HepG2 (cell line): ENCODE measurements at regions not wholly inside any gene's neighbourhood (a gene's known extent, or its start where the extent isn't known, plus 50 kb on each side); places are given as distances from the start of the nearest gene placed in this dataset.
"Not testable (repeated sequence)": the region's sequence is repeated elsewhere in the genome, so short reads cannot be mapped to it uniquely, and the experiment has no call there.

Source experiments
- ATAC-seq: fragments of 200-7000 bp; cut with Tn5 transposase; 3 replicates; pipeline ENCODE4 v1.9.1; 2020; ENCODE audit warnings: mild to moderate bottlenecking, moderate library complexity
- BruUV-seq: library from RNA; stranded (reverse); fragments of 400-500 nt; replicated peaks from 2 replicates; lab custom pipeline; 2021; lab: Mats Ljungman, UMichigan
- CTCF ChIA-PET: fragments of 300-600 bp; formaldehyde crosslinking; extraction: SDS; loops from one replicate; lab custom pipeline; 2021; ENCODE audit warnings: low total read pairs, inconsistent platforms, low intra/inter-chr PET ratio; lab: Yijun Ruan, JAX
- POLR2A ChIA-PET: fragments of 350-600 bp; sonication (Branson Sonifier 250); formaldehyde crosslinking; loops from one replicate; lab custom pipeline; 2020; ENCODE audit warnings: antibody characterized with exemption, inconsistent platforms; lab: Yijun Ruan, JAX
- DNase-seq: peaks from one replicate; pipeline ENCODE4 v3.0.0-alpha.2; 2015; ENCODE audit warnings: low spot score
- FAIRE-seq: peaks from 3 replicates; lab custom pipeline; 2011; peaks lifted over from hg19 to GRCh38; lab: Jason Lieb, UNC
- H2AFZ ChIP-seq: one replicate; pipeline ENCODE4 v1.6.1; 2011; ENCODE audit warnings: low read length, inconsistent platforms
- H3K27ac ChIP-seq: fragments of 300-600 bp; 3 replicates; pipeline ENCODE4 v1.8.0; 2011; ENCODE audit warnings: mixed run types, mild to moderate bottlenecking, mixed read lengths, low read length, inconsistent platforms; ENCODE audit not compliant: insufficient read depth; ENCODE audit errors: extremely low read length
- H3K27me3 ChIP-seq, 2 experiments: fragments of 200-600 bp in 1 of 2; 2 replicates in 1 of 2; 3 replicates in 1 of 2; pipeline versions ENCODE4 v1.6.0 to v1.8.0; 2011; ENCODE audit warnings: low read length in 2 of 2, mild to moderate bottlenecking in 2 of 2, moderate library complexity in 2 of 2, inconsistent platforms in 1 of 2; ENCODE audit not compliant: insufficient read depth in 2 of 2, control insufficient read depth in 1 of 2
- H3K36me3 ChIP-seq, 2 experiments: fragments of 200-600 bp in 1 of 2; replicated peaks in 1 of 2; 2 replicates in 1 of 2; 3 replicates in 1 of 2; pipeline versions ENCODE4 v1.5.1 to v1.8.0; 2011; ENCODE audit warnings: low read length in 2 of 2, inconsistent platforms in 1 of 2; ENCODE audit not compliant: insufficient read depth in 2 of 2, control insufficient read depth in 1 of 2
- H3K4me1 ChIP-seq: 2 replicates; pipeline ENCODE4 v1.5.1; 2012; ENCODE audit warnings: low read length, inconsistent platforms; ENCODE audit not compliant: insufficient read depth
- H3K4me2 ChIP-seq: 2 replicates; pipeline ENCODE4 v1.6.0; 2011; ENCODE audit warnings: low read depth, low read length, inconsistent platforms
- H3K4me3 ChIP-seq, 3 experiments: fragments of 200-600 bp in 1 of 3; sonication (generic), shearing (Covaris generic) in 1 of 3; replicated peaks in 1 of 3; 2 replicates each; pipeline ENCODE4 v1.5.1; 2011 to 2016; ENCODE audit warnings: low read length in 3 of 3, inconsistent platforms in 2 of 3, low read depth in 2 of 3, mild to moderate bottlenecking in 2 of 3, control low read depth in 1 of 3, mixed read lengths in 1 of 3; ENCODE audit not compliant: insufficient read depth in 1 of 3
- H3K79me2 ChIP-seq: one replicate; pipeline ENCODE4 v1.6.1; 2011; ENCODE audit warnings: low read length, inconsistent platforms; ENCODE audit not compliant: insufficient read depth
- H3K9ac ChIP-seq: 2 replicates; pipeline ENCODE4 v1.6.0; 2011; ENCODE audit warnings: mild to moderate bottlenecking, low read depth, low read length, inconsistent platforms; ENCODE audit not compliant: insufficient read depth
- H3K9me3 ChIP-seq: 2 replicates; pipeline ENCODE4 v1.5.1; 2012; ENCODE audit warnings: mild to moderate bottlenecking, low read length
- H4K20me1 ChIP-seq: 2 replicates; pipeline ENCODE4 v1.6.0; 2011; ENCODE audit warnings: inconsistent platforms, mild to moderate bottlenecking, low read length, moderate library complexity; ENCODE audit not compliant: insufficient read depth
- FOXA3 ChIP-seq: IDR thresholded peaks from 2 replicates; pipeline ENCODE4 v1.6.1; 2016; ENCODE audit warnings: missing genetic modification reagents, missing compliant biosample characterization
- FOXP1 ChIP-seq, 2 experiments: fragments of 450-650 bp in 1 of 2; IDR thresholded peaks; 2 replicates each; pipeline ENCODE4 v1.6.1; 2017 to 2018; ENCODE audit warnings: antibody characterized with exemption in 1 of 2
- KLF12 ChIP-seq: sonication (generic); formaldehyde crosslinking; IDR thresholded peaks from 2 replicates; pipeline ENCODE4 v1.4.0; 2020; ENCODE audit warnings: missing genetic modification reagents, borderline replicate concordance
- MBNL3 ChIP-seq: fragments of 250-450 bp; sonication (Bioruptor Pico); conservative IDR thresholded peaks from 2 replicates; pipeline ENCODE4 v1.8.0; 2022; ENCODE audit warnings: mild to moderate bottlenecking, inconsistent platforms
- POGZ ChIP-seq: sonication (generic); formaldehyde crosslinking; IDR thresholded peaks from 2 replicates; pipeline ENCODE4 v1.4.0; 2020; ENCODE audit warnings: mild to moderate bottlenecking, missing genetic modification reagents
- SALL1 ChIP-seq: sonication (generic); formaldehyde crosslinking; IDR thresholded peaks from 2 replicates; pipeline ENCODE4 v1.8.0; 2022; ENCODE audit warnings: mild to moderate bottlenecking, missing genetic modification reagents
- SOX6 ChIP-seq, 2 experiments: fragments of 450-650 bp in 1 of 2; sonication (generic) in 1 of 2; formaldehyde crosslinking in 1 of 2; IDR thresholded peaks; 2 replicates each; pipeline versions ENCODE4 v1.4.0 to v1.6.1; 2017 to 2020; ENCODE audit warnings: antibody characterized with exemption in 1 of 2, mild to moderate bottlenecking in 1 of 2, missing genetic modification reagents in 1 of 2
- ZMYM3 ChIP-seq: sonication (generic); formaldehyde crosslinking; IDR thresholded peaks from 2 replicates; pipeline ENCODE4 v1.5.1; 2020; ENCODE audit warnings: mild to moderate bottlenecking, missing genetic modification reagents
- ZNF121 ChIP-seq: sonication (generic); formaldehyde crosslinking; IDR thresholded peaks from 2 replicates; pipeline ENCODE4 v1.5.0; 2020; ENCODE audit warnings: mild to moderate bottlenecking, missing genetic modification reagents
- WGBS: methylation state at CpG from one replicate; pipeline ENCODE4 v1.1.6; 2017; ENCODE audit warnings: low lambda C conversion rate; 5-methylcytosine and 5-hydroxymethylcytosine counted together
- in situ Hi-C: cut with HindIII; loops from 2 replicates; pipeline ENCODE4 v1.10.0; 2017; ENCODE audit warnings: low pct_unique_long_range_greater_than_20kb; ENCODE audit not compliant: extremely low pct_ligation_motif_present
- intact Hi-C: fragments of 100-400 bp; cut with micrococcal nuclease; formaldehyde crosslinking; loops from one replicate; pipeline ENCODE4 v1.10.0; 2022; ENCODE audit not compliant: unreplicated experiment
- TF ChIP-seq, protein P1 (sequence below): IDR thresholded peaks from 2 replicates; pipeline ENCODE4 v1.6.1; 2016; ENCODE audit warnings: missing compliant biosample characterization, missing genetic modification reagents, borderline replicate concordance
- TF ChIP-seq, protein P2 (sequence below): sonication (generic); formaldehyde crosslinking; IDR thresholded peaks from 2 replicates; pipeline ENCODE4 v1.5.0; 2020; ENCODE audit warnings: mild to moderate bottlenecking, missing genetic modification reagents

DNA sequence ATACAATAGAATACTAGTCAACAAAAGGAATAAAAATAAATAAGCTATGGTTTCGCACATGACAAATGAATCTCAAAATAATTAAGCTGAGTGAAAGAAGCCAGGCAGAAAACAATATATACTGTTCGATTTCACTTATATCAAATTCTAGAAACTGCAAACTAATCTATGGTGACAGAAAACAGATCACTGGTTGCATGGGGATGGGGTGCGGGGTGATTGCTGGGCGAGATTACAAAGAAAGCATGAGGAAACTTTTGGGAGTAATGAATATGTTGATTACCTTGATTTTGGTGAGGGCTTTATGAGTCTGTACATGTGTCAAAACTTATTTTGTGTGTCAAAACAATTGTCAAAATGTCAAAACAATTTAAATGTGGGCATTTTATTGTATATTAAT, 135.6 kb downstream of the GPR85 start:
- in situ Hi-C loops = no loop called here
- H3K27me3 ChIP-seq = no peaks in the 10 kb centered on the region
- no peak for FAIRE-seq
- ATAC-seq = no peak
- H3K4me3 ChIP-seq = no peak overlapping the region
- intact Hi-C loops = no loop called here
- H4K20me1 ChIP-seq = no peaks in the 10 kb centered on the region
- no peak overlapping the region for H3K4me2 ChIP-seq
- H3K36me3 ChIP-seq = no peaks in the 10 kb centered on the region
- H3K79me2 ChIP-seq = no peaks in the 10 kb centered on the region
- DNase-seq = no peak
- H3K9ac ChIP-seq = no peak overlapping the region
- no peak overlapping the region for H3K27ac ChIP-seq
- WGBS = 3% methylated on average over 4 of the region's 4 CpGs
- ChIA-PET CTCF (no interaction called here), POLR2A (interaction anchor here (1.2 kb wide), 1 partner anchor 11 kb away, joined by 3 read pairs; a partner anchor contains a TSS)
- TF ChIP-seq KLF12 (no peak), ZNF121 (CRISPR knock-in tag) (no peak), MBNL3 (CRISPR knock-in tag) (no peak)
- TF ChIP-seq, protein P1, sequence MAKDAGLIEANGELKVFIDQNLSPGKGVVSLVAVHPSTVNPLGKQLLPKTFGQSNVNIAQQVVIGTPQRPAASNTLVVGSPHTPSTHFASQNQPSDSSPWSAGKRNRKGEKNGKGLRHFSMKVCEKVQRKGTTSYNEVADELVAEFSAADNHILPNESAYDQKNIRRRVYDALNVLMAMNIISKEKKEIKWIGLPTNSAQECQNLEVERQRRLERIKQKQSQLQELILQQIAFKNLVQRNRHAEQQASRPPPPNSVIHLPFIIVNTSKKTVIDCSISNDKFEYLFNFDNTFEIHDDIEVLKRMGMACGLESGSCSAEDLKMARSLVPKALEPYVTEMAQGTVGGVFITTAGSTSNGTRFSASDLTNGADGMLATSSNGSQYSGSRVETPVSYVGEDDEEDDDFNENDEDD (CRISPR knock-in tag) = no peak
- no TSS peak for BruUV-seq
- no peaks in the 10 kb centered on the region for H3K9me3 ChIP-seq
- H3K4me1 ChIP-seq = peaks cover 7% of the 10 kb centered on the region; the same call in 1 of the 2 replicates
- H2AFZ ChIP-seq = no peak overlapping the region

DNA sequence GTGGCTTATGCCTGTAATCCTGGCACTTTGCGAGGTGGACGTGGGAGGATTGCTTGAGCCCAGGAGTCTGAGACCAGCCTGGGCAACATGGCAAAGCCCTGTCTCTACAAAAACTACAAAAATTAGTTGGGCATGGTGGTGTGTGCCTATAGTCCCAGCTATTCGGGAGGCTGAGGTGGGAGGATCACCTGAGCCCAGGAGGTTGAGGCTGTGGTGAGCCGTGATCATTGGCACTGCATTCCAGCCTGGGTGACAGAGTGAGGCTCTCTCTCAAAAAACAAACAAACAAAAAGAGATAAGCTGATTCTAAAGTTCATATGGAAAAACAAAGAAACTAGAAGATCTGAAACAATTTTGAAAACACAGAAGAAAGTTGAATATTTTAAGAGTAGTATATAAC, 136.9 kb downstream of the GPR85 start:
- H3K9me3 ChIP-seq; H3K4me3 ChIP-seq; H3K27me3 ChIP-seq; H3K4me2 ChIP-seq; in situ Hi-C loops; FAIRE-seq; H3K4me1 ChIP-seq; ATAC-seq; intact Hi-C loops; H3K27ac ChIP-seq; H4K20me1 ChIP-seq; BruUV-seq; H3K36me3 ChIP-seq; H3K79me2 ChIP-seq; H3K9ac ChIP-seq; H2AFZ ChIP-seq; CTCF ChIA-PET; DNase-seq; TF ChIP-seq SOX6, FOXP1 (IDR thresholded peaks at IDR 0.05): not testable (repeated sequence)
- WGBS = 23% methylated on average over 4 of the region's 4 CpGs
- TF ChIP-seq POGZ (CRISPR knock-in tag) (peak; percentile 57; the same call in 1 of the 2 replicates), SALL1 (CRISPR knock-in tag) (peak; percentile 35; the same call in 1 of the 2 replicates), FOXA3 (CRISPR knock-in tag) (0 out of 2 replicates have a peak, but pooled peaks have one; percentile 19), ZMYM3 (peak; percentile 83), SOX6 (CRISPR knock-in tag; IDR thresholded peaks at IDR 0.05) (peak; percentile 11; the same call in 1 of the 2 replicates), FOXP1 (CRISPR knock-in tag; IDR thresholded peaks at IDR 0.05) (0 out of 2 replicates have a peak, but pooled peaks have one; percentile 20)
- TF ChIP-seq, protein P2, sequence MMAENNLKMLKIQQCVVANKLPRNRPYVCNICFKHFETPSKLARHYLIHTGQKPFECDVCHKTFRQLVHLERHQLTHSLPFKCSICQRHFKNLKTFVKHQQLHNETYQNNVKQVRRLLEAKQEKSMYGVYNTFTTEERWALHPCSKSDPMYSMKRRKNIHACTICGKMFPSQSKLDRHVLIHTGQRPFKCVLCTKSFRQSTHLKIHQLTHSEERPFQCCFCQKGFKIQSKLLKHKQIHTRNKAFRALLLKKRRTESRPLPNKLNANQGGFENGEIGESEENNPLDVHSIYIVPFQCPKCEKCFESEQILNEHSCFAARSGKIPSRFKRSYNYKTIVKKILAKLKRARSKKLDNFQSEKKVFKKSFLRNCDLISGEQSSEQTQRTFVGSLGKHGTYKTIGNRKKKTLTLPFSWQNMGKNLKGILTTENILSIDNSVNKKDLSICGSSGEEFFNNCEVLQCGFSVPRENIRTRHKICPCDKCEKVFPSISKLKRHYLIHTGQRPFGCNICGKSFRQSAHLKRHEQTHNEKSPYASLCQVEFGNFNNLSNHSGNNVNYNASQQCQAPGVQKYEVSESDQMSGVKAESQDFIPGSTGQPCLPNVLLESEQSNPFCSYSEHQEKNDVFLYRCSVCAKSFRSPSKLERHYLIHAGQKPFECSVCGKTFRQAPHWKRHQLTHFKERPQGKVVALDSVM (CRISPR knock-in tag) = peak; percentile 98
- POLR2A ChIA-PET = interaction anchor here (1.2 kb wide), 1 partner anchor 10 kb away, joined by 3 read pairs; a partner anchor contains a TSS
